ENCODE measurements at regions not wholly inside any gene's neighbourhood (a gene's known extent, or its start where the extent isn't known, plus 50 kb on each side); places are given as distances from the start of the nearest gene placed in this dataset.

DNA sequence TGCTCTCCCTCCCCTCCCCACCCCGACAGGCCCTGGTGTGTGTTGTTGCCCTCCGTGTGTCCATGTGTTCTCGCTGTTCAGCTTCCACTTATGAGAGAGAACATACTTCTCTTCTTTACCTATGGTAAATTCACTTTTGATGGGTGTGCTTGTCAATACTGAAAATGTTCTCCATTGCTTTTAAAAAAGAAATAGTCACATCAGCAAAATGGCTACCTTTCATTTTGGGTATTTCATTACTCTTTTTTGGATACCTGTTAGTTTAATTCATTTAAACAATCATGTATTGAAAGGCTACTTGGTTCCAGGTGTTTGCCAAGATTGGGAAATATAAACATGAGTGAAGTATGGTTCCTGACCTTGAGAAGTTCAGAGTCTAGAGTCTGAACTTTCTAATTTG is 107.4 kb upstream of the PITX2 start:
- no peak overlapping the region for H3K9ac ChIP-seq (ENCODE audit: extremely low read depth, low read length, poor library complexity, severe bottlenecking)
- Mint-ChIP-seq H3K27me3 (ENCODE audit: insufficient read depth) (no peaks in the 10 kb centered on the region), H3K27ac (no peak overlapping the region), H3K9me3 (no peaks in the 10 kb centered on the region), H3K4me3 (no peak overlapping the region), H3K36me3 (ENCODE audit: low read depth) (no peaks in the 10 kb centered on the region), H3K4me1 (no peaks in the 10 kb centered on the region)
- 95% methylated on average over 3 of the region's 3 CpGs; no CpG with 5 or more reads in 1 of the 2 experiments for WGBS, 2 experiments (ENCODE audit: insufficient coverage in 1 of 2, insufficient read length in 1 of 2)
- H3K27ac ChIP-seq (ENCODE audit: low read depth, low read length) = no peak overlapping the region
- H3K9me3 ChIP-seq (ENCODE audit: control insufficient read depth, low read length) = no peaks in the 10 kb centered on the region
- DNase-seq = no peak
- no peak overlapping the region for H3K4me3 ChIP-seq (ENCODE audit: low read length)
- no peaks in the 10 kb centered on the region for H3K4me1 ChIP-seq (ENCODE audit: control insufficient read depth, insufficient read depth, low read length)
- no peaks in the 10 kb centered on the region for H3K36me3 ChIP-seq (ENCODE audit: control insufficient read depth, insufficient read depth, low read length)
- no peaks in the 10 kb centered on the region for H3K27me3 ChIP-seq (ENCODE audit: control insufficient read depth, insufficient read depth, low read length, poor library complexity, severe bottlenecking)
- TF ChIP-seq, protein P1, sequence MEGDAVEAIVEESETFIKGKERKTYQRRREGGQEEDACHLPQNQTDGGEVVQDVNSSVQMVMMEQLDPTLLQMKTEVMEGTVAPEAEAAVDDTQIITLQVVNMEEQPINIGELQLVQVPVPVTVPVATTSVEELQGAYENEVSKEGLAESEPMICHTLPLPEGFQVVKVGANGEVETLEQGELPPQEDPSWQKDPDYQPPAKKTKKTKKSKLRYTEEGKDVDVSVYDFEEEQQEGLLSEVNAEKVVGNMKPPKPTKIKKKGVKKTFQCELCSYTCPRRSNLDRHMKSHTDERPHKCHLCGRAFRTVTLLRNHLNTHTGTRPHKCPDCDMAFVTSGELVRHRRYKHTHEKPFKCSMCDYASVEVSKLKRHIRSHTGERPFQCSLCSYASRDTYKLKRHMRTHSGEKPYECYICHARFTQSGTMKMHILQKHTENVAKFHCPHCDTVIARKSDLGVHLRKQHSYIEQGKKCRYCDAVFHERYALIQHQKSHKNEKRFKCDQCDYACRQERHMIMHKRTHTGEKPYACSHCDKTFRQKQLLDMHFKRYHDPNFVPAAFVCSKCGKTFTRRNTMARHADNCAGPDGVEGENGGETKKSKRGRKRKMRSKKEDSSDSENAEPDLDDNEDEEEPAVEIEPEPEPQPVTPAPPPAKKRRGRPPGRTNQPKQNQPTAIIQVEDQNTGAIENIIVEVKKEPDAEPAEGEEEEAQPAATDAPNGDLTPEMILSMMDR (conservative IDR thresholded peaks at IDR 0.05) = no peak

DNA sequence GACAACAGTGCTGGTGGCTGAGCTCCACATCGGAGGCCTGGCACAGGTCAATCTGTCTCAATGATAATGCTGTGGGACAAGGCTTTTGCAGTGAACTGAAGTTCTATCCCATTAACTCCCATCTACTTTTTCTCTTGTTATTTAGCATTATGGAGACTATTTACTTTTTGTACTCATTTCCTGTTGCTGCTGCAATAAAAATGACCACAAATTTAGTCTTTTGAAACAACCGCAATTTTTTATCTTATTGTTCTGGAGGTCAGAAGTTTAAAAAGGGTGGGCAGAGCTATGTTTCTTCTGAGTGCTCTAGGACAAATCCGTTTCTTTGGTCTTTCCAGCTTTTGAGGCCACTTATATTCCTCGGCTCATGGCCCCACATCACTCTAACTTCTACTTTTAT is 111.0 kb upstream of the PITX2 start:
- Mint-ChIP-seq H3K27me3 (ENCODE audit: insufficient read depth) (no peaks in the 10 kb centered on the region), H3K9me3 (no peaks in the 10 kb centered on the region)

DNA sequence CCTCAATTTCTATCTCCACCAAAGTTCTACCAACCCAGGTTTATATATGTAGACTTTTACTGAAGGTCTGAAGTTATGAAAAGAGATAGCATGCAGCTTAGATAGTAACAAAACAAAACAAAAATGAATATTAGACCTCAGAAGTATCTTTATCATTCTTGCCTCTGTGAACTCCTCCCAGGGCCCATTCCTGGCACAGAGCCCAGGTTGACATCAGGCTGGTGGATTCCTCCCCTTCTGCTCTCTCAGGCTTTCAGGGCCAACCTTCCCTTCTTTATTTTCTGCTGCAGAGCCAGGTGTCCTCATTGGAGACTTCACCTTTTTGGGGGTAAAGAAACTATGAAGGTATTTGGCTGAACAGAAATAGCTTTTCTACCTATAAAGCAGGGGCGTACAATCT is 112.8 kb upstream of the PITX2 start:
- WGBS, 2 experiments (ENCODE audit: insufficient coverage in 1 of 2, insufficient read length in 1 of 2) = 75% methylated on average over 1 of the region's 1 CpG; no CpG with 5 or more reads in 1 of the 2 experiments

More for the DNA sequence above, 111.0 kb upstream of the PITX2 start:
- no peaks in the 10 kb centered on the region for H3K36me3 Mint-ChIP-seq (ENCODE audit: low read depth)
- 82 to 92% methylated on average over 2 to 4 of the region's 4 CpGs for WGBS, 2 experiments (ENCODE audit: insufficient coverage in 1 of 2, insufficient read length in 1 of 2)
- Histone ChIP-seq H3K9me3 (ENCODE audit: control insufficient read depth, low read length) (no peaks in the 10 kb centered on the region), H3K36me3 (ENCODE audit: control insufficient read depth, insufficient read depth, low read length) (no peaks in the 10 kb centered on the region), H3K27me3 (ENCODE audit: control insufficient read depth, insufficient read depth, low read length, poor library complexity, severe bottlenecking) (no peaks in the 10 kb centered on the region), H3K9ac (ENCODE audit: extremely low read depth, low read length, poor library complexity, severe bottlenecking) (no peak overlapping the region), H3K4me3 (ENCODE audit: low read length) (no peak overlapping the region), H3K27ac (ENCODE audit: low read depth, low read length) (no peak overlapping the region), H3K4me1 (ENCODE audit: control insufficient read depth, insufficient read depth, low read length) (no peaks in the 10 kb centered on the region)
- no peak overlapping the region for H3K4me3 Mint-ChIP-seq
- H3K27ac Mint-ChIP-seq = no peak overlapping the region
- H3K4me1 Mint-ChIP-seq = no peaks in the 10 kb centered on the region
- DNase-seq = no peak
- TF ChIP-seq, protein P1 (conservative IDR thresholded peaks at IDR 0.05) = no peak

More for the DNA sequence above, 112.8 kb upstream of the PITX2 start:
- Mint-ChIP-seq H3K27me3 (ENCODE audit: insufficient read depth) (no peaks in the 10 kb centered on the region), H3K27ac (no peak overlapping the region), H3K9me3 (no peaks in the 10 kb centered on the region), H3K4me3 (no peak overlapping the region), H3K36me3 (ENCODE audit: low read depth) (no peaks in the 10 kb centered on the region), H3K4me1 (no peaks in the 10 kb centered on the region)
- Histone ChIP-seq H3K27ac (ENCODE audit: low read depth, low read length) (no peak overlapping the region), H3K9ac (ENCODE audit: extremely low read depth, low read length, poor library complexity, severe bottlenecking) (no peak overlapping the region), H3K4me3 (ENCODE audit: low read length) (no peak overlapping the region), H3K9me3 (ENCODE audit: control insufficient read depth, low read length) (no peaks in the 10 kb centered on the region), H3K36me3 (ENCODE audit: control insufficient read depth, insufficient read depth, low read length) (no peaks in the 10 kb centered on the region), H3K27me3 (ENCODE audit: control insufficient read depth, insufficient read depth, low read length, poor library complexity, severe bottlenecking) (no peaks in the 10 kb centered on the region), H3K4me1 (ENCODE audit: control insufficient read depth, insufficient read depth, low read length) (no peaks in the 10 kb centered on the region)
- DNase-seq = no peak
- TF ChIP-seq, protein P1 (conservative IDR thresholded peaks at IDR 0.05) = no peak
